ENCODE measurements at regions not wholly inside any gene's neighbourhood (a gene's known extent, or its start where the extent isn't known, plus 50 kb on each side); places are given as distances from the start of the nearest gene placed in this dataset.

DNA sequence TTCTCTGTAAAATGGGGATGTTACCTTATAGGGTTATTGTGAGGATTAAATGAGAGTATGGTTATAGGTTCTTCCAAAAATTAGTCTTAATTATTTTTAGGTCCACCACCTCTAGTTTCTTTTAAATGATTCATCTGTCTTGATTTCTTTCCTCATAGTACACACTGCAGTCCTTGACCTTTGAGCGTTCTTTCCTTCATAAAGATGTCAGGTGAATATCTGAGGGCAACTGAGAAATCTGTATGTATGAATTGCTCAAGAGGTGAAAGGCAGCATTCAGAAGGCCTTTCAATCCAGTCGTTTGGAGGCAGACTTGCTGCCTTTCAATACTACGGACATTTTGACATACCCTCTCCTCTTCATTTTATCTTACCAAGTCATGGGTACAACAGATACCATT, 380.7 kb downstream of the INSC start:
- Histone ChIP-seq H3K36me3 (ENCODE audit: control insufficient read depth in 1 of 2, insufficient read depth in 2 of 2, low read length in 2 of 2) (no peaks in the 10 kb centered on the region), H3K9ac (ENCODE audit: low read depth in 1 of 2, low read length in 2 of 2) (no peak overlapping the region), H3K4me3 (ENCODE audit: low read depth in 1 of 2, low read length in 2 of 2) (no peak overlapping the region), H3K4me1 (ENCODE audit: control insufficient read depth in 1 of 2, insufficient read depth in 2 of 2, low read length in 2 of 2) (peaks cover 11 to 26% of the 10 kb centered on the region in 2 donors), H3K27ac (ENCODE audit: low read depth, low read length) (no peak overlapping the region), H3K9me3 (ENCODE audit: control insufficient read depth in 1 of 2, low read length in 2 of 2) (no peaks in the 10 kb centered on the region), H3K27me3 (ENCODE audit: control insufficient read depth in 1 of 2, insufficient read depth in 2 of 2, low read length in 2 of 2) (no peaks in the 10 kb centered on the region)

DNA sequence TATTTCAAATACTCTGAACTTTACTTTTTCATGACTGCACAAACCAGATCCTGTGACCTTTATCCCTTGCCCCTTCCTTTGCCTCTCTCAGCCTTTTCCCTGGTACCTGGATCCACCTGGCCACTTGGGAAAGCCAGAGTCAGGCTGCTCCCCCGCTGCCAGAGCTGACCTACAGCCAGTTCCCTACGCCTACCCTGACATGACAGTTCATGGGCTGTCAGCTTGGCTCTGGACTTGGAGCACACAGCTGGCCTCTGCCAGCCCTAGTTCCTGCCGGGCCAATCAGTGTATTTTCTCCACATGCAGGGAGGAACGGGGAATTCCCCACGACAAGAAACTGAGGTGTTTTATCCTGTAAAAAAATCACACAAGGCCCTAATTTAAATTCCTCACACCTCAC, 382.6 kb downstream of the INSC start:
- Histone ChIP-seq H3K9me3 (ENCODE audit: control insufficient read depth in 1 of 2, low read length in 2 of 2) (no peaks in the 10 kb centered on the region), H3K4me1 (ENCODE audit: control insufficient read depth in 1 of 2, insufficient read depth in 2 of 2, low read length in 2 of 2) (peaks cover 11 to 26% of the 10 kb centered on the region in 2 donors), H3K27me3 (ENCODE audit: control insufficient read depth in 1 of 2, insufficient read depth in 2 of 2, low read length in 2 of 2) (no peaks in the 10 kb centered on the region), H3K27ac (ENCODE audit: low read depth, low read length) (no peak overlapping the region), H3K4me3 (ENCODE audit: low read depth in 1 of 2, low read length in 2 of 2) (no peak overlapping the region), H3K9ac (ENCODE audit: low read depth in 1 of 2, low read length in 2 of 2) (no peak overlapping the region), H3K36me3 (ENCODE audit: control insufficient read depth in 1 of 2, insufficient read depth in 2 of 2, low read length in 2 of 2) (no peaks in the 10 kb centered on the region)

- Histone ChIP-seq H3K4me3 (ENCODE audit: low read depth in 1 of 2, low read length in 2 of 2) (no peak overlapping the region), H3K27ac (ENCODE audit: low read depth, low read length) (no peak overlapping the region), H3K4me1 (ENCODE audit: control insufficient read depth in 1 of 2, insufficient read depth in 2 of 2, low read length in 2 of 2) (peaks cover 11 to 15% of the 10 kb centered on the region in 2 donors), H3K36me3 (ENCODE audit: control insufficient read depth in 1 of 2, insufficient read depth in 2 of 2, low read length in 2 of 2) (no peaks in the 10 kb centered on the region), H3K9ac (ENCODE audit: low read depth in 1 of 2, low read length in 2 of 2) (no peak overlapping the region), H3K9me3 (ENCODE audit: control insufficient read depth in 1 of 2, low read length in 2 of 2) (no peaks in the 10 kb centered on the region), H3K27me3 (ENCODE audit: control insufficient read depth in 1 of 2, insufficient read depth in 2 of 2, low read length in 2 of 2) (no peaks in the 10 kb centered on the region)
Observed at GRCh38 chr11:15499674-15500073, 385.0 kb downstream of the INSC start.

- no peak overlapping the region for H3K27ac ChIP-seq (ENCODE audit: low read depth, low read length)
- H3K9ac ChIP-seq (ENCODE audit: low read depth in 1 of 2, low read length in 2 of 2), result no peak overlapping the region
- H3K36me3 ChIP-seq (ENCODE audit: control insufficient read depth in 1 of 2, insufficient read depth in 2 of 2, low read length in 2 of 2), result no peaks in the 10 kb centered on the region
- H3K4me3 ChIP-seq (ENCODE audit: low read depth in 1 of 2, low read length in 2 of 2), result no peak overlapping the region
- peaks cover 10 to 11% of the 10 kb centered on the region in 2 donors for H3K4me1 ChIP-seq (ENCODE audit: control insufficient read depth in 1 of 2, insufficient read depth in 2 of 2, low read length in 2 of 2)
- H3K9me3 ChIP-seq (ENCODE audit: control insufficient read depth in 1 of 2, low read length in 2 of 2), result no peaks in the 10 kb centered on the region
- no peaks in the 10 kb centered on the region for H3K27me3 ChIP-seq (ENCODE audit: control insufficient read depth in 1 of 2, insufficient read depth in 2 of 2, low read length in 2 of 2)
Observed at GRCh38 chr11:15500643-15501042, 385.9 kb downstream of the INSC start.

DNA sequence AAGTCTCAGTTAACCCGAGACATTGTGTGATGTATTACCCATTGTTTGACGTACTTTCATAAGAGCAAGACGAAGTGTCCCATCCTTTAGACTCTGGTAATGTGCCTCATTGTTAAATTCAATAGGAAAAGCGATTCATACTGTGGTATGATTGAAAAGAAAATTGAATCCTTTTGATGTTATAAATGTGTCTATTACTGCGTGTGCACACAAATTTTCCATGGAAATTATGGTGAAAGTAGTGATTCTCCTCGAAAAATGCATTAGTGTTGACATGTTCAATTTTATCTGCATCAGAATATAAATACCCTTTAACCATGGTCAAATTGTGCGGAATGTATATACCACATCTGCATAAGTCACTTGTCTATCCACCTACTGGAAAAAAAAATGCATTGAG, 386.8 kb downstream of the INSC start:
- Histone ChIP-seq H3K9ac (ENCODE audit: low read depth in 1 of 2, low read length in 2 of 2) (no peak overlapping the region), H3K4me3 (ENCODE audit: low read depth in 1 of 2, low read length in 2 of 2) (no peak overlapping the region), H3K36me3 (ENCODE audit: control insufficient read depth in 1 of 2, insufficient read depth in 2 of 2, low read length in 2 of 2) (no peaks in the 10 kb centered on the region), H3K4me1 (ENCODE audit: control insufficient read depth in 1 of 2, insufficient read depth in 2 of 2, low read length in 2 of 2) (peaks cover 8 to 11% of the 10 kb centered on the region in 2 donors), H3K27ac (ENCODE audit: low read depth, low read length) (no peak overlapping the region), H3K27me3 (ENCODE audit: control insufficient read depth in 1 of 2, insufficient read depth in 2 of 2, low read length in 2 of 2) (no peaks in the 10 kb centered on the region), H3K9me3 (ENCODE audit: control insufficient read depth in 1 of 2, low read length in 2 of 2) (no peaks in the 10 kb centered on the region)

DNA sequence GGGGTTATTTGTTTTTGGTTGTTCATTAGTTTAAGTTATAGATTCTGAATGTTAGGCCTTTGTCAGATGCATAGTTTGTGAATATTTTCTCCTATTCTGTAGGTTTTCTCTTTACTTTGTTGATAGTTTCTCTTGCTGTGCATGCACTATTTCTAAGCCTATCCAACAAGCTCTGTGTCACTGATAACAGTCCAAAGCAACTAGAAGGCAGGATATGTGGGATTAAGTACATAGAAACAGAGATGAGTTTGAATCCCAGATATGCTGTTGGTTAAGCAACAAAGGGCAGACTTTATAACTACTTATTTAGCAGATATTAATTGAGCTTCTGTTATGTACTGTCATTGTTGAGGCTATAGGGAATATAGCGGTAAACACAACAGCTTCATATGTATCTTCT, 390.4 kb downstream of the INSC start:
- Histone ChIP-seq H3K27ac (ENCODE audit: low read depth, low read length) (no peak overlapping the region), H3K4me1 (ENCODE audit: control insufficient read depth in 1 of 2, insufficient read depth in 2 of 2, low read length in 2 of 2) (peaks cover 0 to 6% of the 10 kb centered on the region in 2 donors), H3K9ac (ENCODE audit: low read depth in 1 of 2, low read length in 2 of 2) (no peak overlapping the region), H3K9me3 (ENCODE audit: control insufficient read depth in 1 of 2, low read length in 2 of 2) (no peaks in the 10 kb centered on the region), H3K27me3 (ENCODE audit: control insufficient read depth in 1 of 2, insufficient read depth in 2 of 2, low read length in 2 of 2) (no peaks in the 10 kb centered on the region), H3K4me3 (ENCODE audit: low read depth in 1 of 2, low read length in 2 of 2) (no peak overlapping the region), H3K36me3 (ENCODE audit: control insufficient read depth in 1 of 2, insufficient read depth in 2 of 2, low read length in 2 of 2) (no peaks in the 10 kb centered on the region)

GRCh38 chr11:15507592-15507991, 392.9 kb downstream of the INSC start:
- Histone ChIP-seq H3K9ac (ENCODE audit: low read depth in 1 of 2, low read length in 2 of 2) (no peak overlapping the region), H3K27ac (ENCODE audit: low read depth, low read length) (no peak overlapping the region), H3K27me3 (ENCODE audit: control insufficient read depth in 1 of 2, insufficient read depth in 2 of 2, low read length in 2 of 2) (no peaks in the 10 kb centered on the region), H3K36me3 (ENCODE audit: control insufficient read depth in 1 of 2, insufficient read depth in 2 of 2, low read length in 2 of 2) (no peaks in the 10 kb centered on the region), H3K4me1 (ENCODE audit: control insufficient read depth in 1 of 2, insufficient read depth in 2 of 2, low read length in 2 of 2) (peaks cover 0 to 6% of the 10 kb centered on the region in 2 donors), H3K4me3 (ENCODE audit: low read depth in 1 of 2, low read length in 2 of 2) (peak overlapping the region in 1 of 2 donors; percentile 5), H3K9me3 (ENCODE audit: control insufficient read depth in 1 of 2, low read length in 2 of 2) (no peaks in the 10 kb centered on the region)

- Histone ChIP-seq H3K9ac (ENCODE audit: low read depth in 1 of 2, low read length in 2 of 2) (no peak overlapping the region), H3K4me1 (ENCODE audit: control insufficient read depth in 1 of 2, insufficient read depth in 2 of 2, low read length in 2 of 2) (peaks cover 0 to 6% of the 10 kb centered on the region in 2 donors), H3K9me3 (ENCODE audit: control insufficient read depth in 1 of 2, low read length in 2 of 2) (no peaks in the 10 kb centered on the region), H3K4me3 (ENCODE audit: low read depth in 1 of 2, low read length in 2 of 2) (no peak overlapping the region), H3K27me3 (ENCODE audit: control insufficient read depth in 1 of 2, insufficient read depth in 2 of 2, low read length in 2 of 2) (no peaks in the 10 kb centered on the region), H3K36me3 (ENCODE audit: control insufficient read depth in 1 of 2, insufficient read depth in 2 of 2, low read length in 2 of 2) (no peaks in the 10 kb centered on the region), H3K27ac (ENCODE audit: low read depth, low read length) (no peak overlapping the region)
Observed at GRCh38 chr11:15509082-15509481, 394.4 kb downstream of the INSC start.

DNA sequence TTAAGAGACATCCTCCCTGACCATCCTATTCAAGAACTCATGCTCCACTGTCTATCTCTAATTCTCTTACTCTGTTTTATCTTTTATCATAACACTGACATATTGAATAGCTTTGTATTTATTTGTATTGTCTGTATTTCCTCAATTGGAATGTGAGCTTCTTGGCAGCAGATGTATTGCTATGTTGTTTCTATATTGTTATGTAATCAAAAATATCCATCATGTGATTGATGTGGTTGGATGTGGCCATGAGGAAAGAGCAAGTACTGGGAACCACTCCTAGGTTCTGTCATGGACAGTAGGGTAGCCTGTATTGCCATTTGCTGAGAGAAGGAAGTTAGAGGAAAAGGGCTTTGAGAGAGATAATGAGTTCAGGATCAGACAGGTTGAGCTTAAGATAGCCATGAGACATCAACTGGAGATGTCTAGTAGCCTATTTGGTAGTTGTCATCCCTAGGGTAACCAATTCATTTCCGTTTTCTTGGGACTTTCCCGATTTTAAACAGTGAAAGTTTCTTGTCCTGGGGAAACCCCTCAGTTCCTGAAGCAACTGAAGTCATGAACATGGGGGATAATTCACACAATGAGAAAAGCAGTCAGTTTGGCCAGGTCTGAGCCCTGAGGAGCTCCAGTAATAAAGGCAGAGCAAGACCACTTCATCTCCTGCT, 404.5 kb downstream of the INSC start:
- Histone ChIP-seq H3K27ac (ENCODE audit: low read depth, low read length) (no peak overlapping the region), H3K4me1 (ENCODE audit: control insufficient read depth in 1 of 2, insufficient read depth in 2 of 2, low read length in 2 of 2) (peaks cover 0 to 4% of the 10 kb centered on the region in 2 donors), H3K9ac (ENCODE audit: low read depth in 1 of 2, low read length in 2 of 2) (no peak overlapping the region), H3K9me3 (ENCODE audit: control insufficient read depth in 1 of 2, low read length in 2 of 2) (peaks cover 2 to 7% of the 10 kb centered on the region in 2 donors), H3K27me3 (ENCODE audit: control insufficient read depth in 1 of 2, insufficient read depth in 2 of 2, low read length in 2 of 2) (no peaks in the 10 kb centered on the region), H3K4me3 (ENCODE audit: low read depth in 1 of 2, low read length in 2 of 2) (no peak overlapping the region), H3K36me3 (ENCODE audit: control insufficient read depth in 1 of 2, insufficient read depth in 2 of 2, low read length in 2 of 2) (no peaks in the 10 kb centered on the region)

- no peak overlapping the region for H3K27ac ChIP-seq (ENCODE audit: low read depth, low read length)
- H3K4me3 ChIP-seq (ENCODE audit: low read depth in 1 of 2, low read length in 2 of 2), result no peak overlapping the region
- peaks cover under 1 to 5% of the 10 kb centered on the region in 2 donors for H3K9me3 ChIP-seq (ENCODE audit: control insufficient read depth in 1 of 2, low read length in 2 of 2)
- H3K9ac ChIP-seq (ENCODE audit: low read depth in 1 of 2, low read length in 2 of 2), result no peak overlapping the region
- no peaks in the 10 kb centered on the region for H3K27me3 ChIP-seq (ENCODE audit: control insufficient read depth in 1 of 2, insufficient read depth in 2 of 2, low read length in 2 of 2)
- peaks cover 0 to 4% of the 10 kb centered on the region in 2 donors for H3K4me1 ChIP-seq (ENCODE audit: control insufficient read depth in 1 of 2, insufficient read depth in 2 of 2, low read length in 2 of 2)
- H3K36me3 ChIP-seq (ENCODE audit: control insufficient read depth in 1 of 2, insufficient read depth in 2 of 2, low read length in 2 of 2), result no peaks in the 10 kb centered on the region
Observed at GRCh38 chr11:15519911-15520310, 405.2 kb downstream of the INSC start.
